BLaER1 (cell line): ENCODE measurements at regions not wholly inside any gene's neighbourhood (a gene's known extent, or its start where the extent isn't known, plus 50 kb on each side); places are given as distances from the start of the nearest gene placed in this dataset.
A peak's percentile ranks its signal among the peaks of the same experiment; 100 is the strongest.
"Not testable (repeated sequence)": the region's sequence is repeated elsewhere in the genome, so short reads cannot be mapped to it uniquely, and the experiment has no call there.

Source experiments
- H3K27ac ChIP-seq: shearing (Covaris generic); formaldehyde crosslinking; 2 replicates; pipeline ENCODE4 v1.8.1; 2022
- H3K27me3 ChIP-seq: shearing (Covaris generic); formaldehyde crosslinking; 2 replicates; pipeline ENCODE4 v1.8.1; 2022
- H3K36me3 ChIP-seq: shearing (Covaris generic); formaldehyde crosslinking; 2 replicates; pipeline ENCODE4 v1.8.1; 2022
- H3K4me1 ChIP-seq: shearing (Covaris generic); formaldehyde crosslinking; 2 replicates; pipeline ENCODE4 v1.8.1; 2022
- H3K4me2 ChIP-seq: shearing (Covaris generic); formaldehyde crosslinking; 2 replicates; pipeline ENCODE4 v1.8.1; 2022
- H3K4me3 ChIP-seq: shearing (Covaris generic); formaldehyde crosslinking; 2 replicates; pipeline ENCODE4 v1.8.1; 2022
- H3K9ac ChIP-seq: shearing (Covaris generic); formaldehyde crosslinking; 2 replicates; pipeline ENCODE4 v1.8.1; 2022
- H3K9me3 ChIP-seq: shearing (Covaris generic); formaldehyde crosslinking; 2 replicates; pipeline ENCODE4 v1.8.1; 2022
- H4K20me1 ChIP-seq: shearing (Covaris generic); formaldehyde crosslinking; 2 replicates; pipeline ENCODE4 v1.8.1; 2022
- Cebpa-rat ChIP-seq: shearing (Covaris generic); IDR thresholded peaks from 2 replicates; pipeline ENCODE4 v1.8.1; 2022

- no peaks in the 10 kb centered on the region for H4K20me1 ChIP-seq
- H3K4me2 ChIP-seq = peak overlapping the region; percentile 59
- H3K27me3 ChIP-seq = no peaks in the 10 kb centered on the region
- peak overlapping the region; percentile 55 for H3K27ac ChIP-seq
- TF ChIP-seq Cebpa-rat = no peak
- peaks cover 49% of the 10 kb centered on the region for H3K9me3 ChIP-seq
- H3K9ac ChIP-seq = no peak overlapping the region
- peak overlapping the region; percentile 38; the same call in 1 of the 2 replicates for H3K4me3 ChIP-seq
- H3K4me1 ChIP-seq = peaks cover 90% of the 10 kb centered on the region
- H3K36me3 ChIP-seq = peaks cover 14% of the 10 kb centered on the region
These were observed 92.3 kb upstream of the CD44 start for GRCh38 chr11:35046681-35047080.

- Histone ChIP-seq H3K4me2 (peak overlapping the region; percentile 59), H3K9ac (no peak overlapping the region), H3K4me1 (peaks cover 95% of the 10 kb centered on the region), H3K27me3 (no peaks in the 10 kb centered on the region), H4K20me1 (no peaks in the 10 kb centered on the region), H3K9me3 (peaks cover 47% of the 10 kb centered on the region), H3K27ac (peak overlapping the region; percentile 55), H3K4me3 (peak overlapping the region; percentile 25; the same call in 1 of the 2 replicates), H3K36me3 (peaks cover 16% of the 10 kb centered on the region)
- TF ChIP-seq Cebpa-rat = no peak
These were observed 91.8 kb upstream of the CD44 start for GRCh38 chr11:35047179-35047578.

GRCh38 chr11:35047769-35048168 is 91.2 kb upstream of the CD44 start:
- peaks cover 22% of the 10 kb centered on the region for H3K36me3 ChIP-seq
- peak overlapping the region; percentile 87; the same call in 1 of the 2 replicates for H3K27ac ChIP-seq
- H4K20me1 ChIP-seq = no peaks in the 10 kb centered on the region
- peak overlapping the region; percentile 59 for H3K4me2 ChIP-seq
- H3K4me3 ChIP-seq = peak overlapping the region; percentile 25
- H3K9me3 ChIP-seq = peaks cover 51% of the 10 kb centered on the region
- no peaks in the 10 kb centered on the region for H3K27me3 ChIP-seq
- H3K4me1 ChIP-seq = peaks cover 99% of the 10 kb centered on the region
- H3K9ac ChIP-seq = no peak overlapping the region
- TF ChIP-seq Cebpa-rat = no peak

GRCh38 chr11:35048346-35048745 is 90.6 kb upstream of the CD44 start:
- H4K20me1 ChIP-seq, H3K9ac ChIP-seq, H3K27me3 ChIP-seq: not testable (repeated sequence)
- Histone ChIP-seq H3K36me3 (peaks cover 28% of the 10 kb centered on the region), H3K4me3 (peak overlapping the region; percentile 35), H3K27ac (peak overlapping the region; percentile 87), H3K4me1 (peaks cover 99% of the 10 kb centered on the region), H3K4me2 (peak overlapping the region; percentile 86), H3K9me3 (peaks cover 57% of the 10 kb centered on the region)

- peak overlapping the region; percentile 75 for H3K9ac ChIP-seq
- peak overlapping the region; percentile 61 for H3K4me3 ChIP-seq
- no peak for TF ChIP-seq Cebpa-rat
- peak overlapping the region; percentile 86 for H3K4me2 ChIP-seq
- no peaks in the 10 kb centered on the region for H4K20me1 ChIP-seq
- peak overlapping the region; percentile 87 for H3K27ac ChIP-seq
- H3K4me1 ChIP-seq = peaks cover 83% of the 10 kb centered on the region
- H3K36me3 ChIP-seq = peaks cover 29% of the 10 kb centered on the region
- no peaks in the 10 kb centered on the region for H3K27me3 ChIP-seq
- H3K9me3 ChIP-seq = peaks cover 61% of the 10 kb centered on the region
These were observed 89.0 kb upstream of the CD44 start for GRCh38 chr11:35049859-35050531.

- no peaks in the 10 kb centered on the region for H4K20me1 ChIP-seq
- peaks cover 34% of the 10 kb centered on the region for H3K36me3 ChIP-seq
- peak overlapping the region; percentile 75 for H3K9ac ChIP-seq
- no peaks in the 10 kb centered on the region for H3K27me3 ChIP-seq
- peak overlapping the region; percentile 87 for H3K27ac ChIP-seq
- peaks cover 78% of the 10 kb centered on the region for H3K4me1 ChIP-seq
- H3K9me3 ChIP-seq = peaks cover 67% of the 10 kb centered on the region
- peak overlapping the region; percentile 86 for H3K4me2 ChIP-seq
- H3K4me3 ChIP-seq = peak overlapping the region; percentile 61
- no peak for TF ChIP-seq Cebpa-rat
These were observed 88.4 kb upstream of the CD44 start for GRCh38 chr11:35050541-35050995.

GRCh38 chr11:35056391-35057093 is 82.4 kb upstream of the CD44 start:
- Histone ChIP-seq H3K4me2 (no peak overlapping the region), H4K20me1 (no peaks in the 10 kb centered on the region), H3K4me1 (peaks cover 59% of the 10 kb centered on the region), H3K9me3 (peaks cover 79% of the 10 kb centered on the region), H3K4me3 (0 out of 2 replicates have a peak overlapping the region, but pooled peaks have one; percentile 17), H3K36me3 (peaks cover 62% of the 10 kb centered on the region), H3K27me3 (no peaks in the 10 kb centered on the region), H3K27ac (no peak overlapping the region), H3K9ac (no peak overlapping the region)
- no peak for TF ChIP-seq Cebpa-rat

- Histone ChIP-seq H3K27ac (no peak overlapping the region), H3K9me3 (peaks cover 75% of the 10 kb centered on the region), H3K4me2 (peak overlapping the region; percentile 52), H4K20me1 (no peaks in the 10 kb centered on the region), H3K4me1 (peaks cover 44% of the 10 kb centered on the region), H3K36me3 (peaks cover 60% of the 10 kb centered on the region), H3K9ac (no peak overlapping the region), H3K4me3 (peak overlapping the region; percentile 17; the same call in 1 of the 2 replicates), H3K27me3 (no peaks in the 10 kb centered on the region)
- no peak for TF ChIP-seq Cebpa-rat
These were observed 80.9 kb upstream of the CD44 start for GRCh38 chr11:35057926-35058668.

- Histone ChIP-seq H3K9ac (no peak overlapping the region), H3K4me3 (peak overlapping the region; percentile 30; the same call in 1 of the 2 replicates), H3K27ac (peak overlapping the region; percentile 11; the same call in 1 of the 2 replicates), H3K4me2 (peak overlapping the region; percentile 52), H3K36me3 (peaks cover 64% of the 10 kb centered on the region), H3K9me3 (peaks cover 78% of the 10 kb centered on the region), H3K4me1 (peaks cover 41% of the 10 kb centered on the region), H4K20me1 (no peaks in the 10 kb centered on the region), H3K27me3 (no peaks in the 10 kb centered on the region)
- no peak for TF ChIP-seq Cebpa-rat
These were observed 80.1 kb upstream of the CD44 start for GRCh38 chr11:35058669-35059434.
